ENCODE measurements at regions not wholly inside any gene's neighbourhood (a gene's known extent, or its start where the extent isn't known, plus 50 kb on each side); places are given as distances from the start of the nearest gene placed in this dataset.
A peak's percentile ranks its signal among the peaks of the same experiment; 100 is the strongest.

DNA sequence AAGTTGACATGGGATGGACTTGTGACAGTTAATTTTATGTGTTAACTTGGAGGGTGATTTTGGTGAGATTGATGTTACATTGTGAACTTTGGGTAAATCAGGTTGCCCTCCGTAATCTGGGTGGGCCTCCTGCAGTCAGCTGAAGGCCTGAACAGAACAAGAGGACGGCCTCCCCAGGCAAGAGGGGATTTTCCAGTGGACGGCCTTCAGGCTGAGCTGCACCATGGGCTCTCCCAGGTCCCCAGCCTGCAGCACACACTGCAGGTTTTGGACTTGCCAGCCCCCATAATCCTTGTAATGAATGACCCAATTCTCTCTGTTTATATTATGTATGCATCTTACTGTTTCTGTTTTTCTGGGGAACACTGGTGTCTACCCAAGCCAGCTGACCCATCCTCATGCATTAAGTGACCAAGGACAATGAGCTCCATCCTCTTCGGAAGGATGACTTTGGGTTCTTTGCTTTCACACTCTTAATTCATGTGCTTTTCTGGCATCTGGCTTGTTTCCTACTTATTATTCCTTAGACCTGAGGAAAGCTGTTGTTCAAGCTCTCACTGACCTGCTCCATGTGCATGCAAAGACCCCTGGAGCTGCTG is 64.2 kb downstream of the DACT2 start:
- FAIRE-seq = no peak

DNA sequence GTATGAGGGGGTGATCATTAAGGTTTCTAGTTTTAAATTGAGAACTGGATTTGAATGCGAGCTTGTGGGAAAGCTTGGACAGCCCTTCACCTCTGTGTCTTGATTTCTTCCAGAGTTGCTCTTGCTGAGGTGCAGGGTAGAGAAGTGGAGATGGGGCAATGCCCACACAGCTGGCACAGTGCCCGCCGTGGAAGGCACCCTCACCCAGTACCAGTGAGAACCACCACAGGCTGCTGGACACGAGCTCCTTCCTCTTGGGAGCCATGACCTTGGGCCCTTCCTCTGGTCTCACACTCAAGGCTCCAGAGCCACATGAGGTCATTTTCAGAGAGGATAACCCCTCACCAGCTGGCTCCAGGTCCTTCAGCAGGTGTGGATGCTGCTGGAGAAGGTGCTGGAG is 67.3 kb downstream of the DACT2 start:
- Histone ChIP-seq H3K4me3 (ENCODE audit: low read depth, low read length) (no peak overlapping the region), H3K36me3 (ENCODE audit: control insufficient read depth, insufficient read depth, low read length) (no peaks in the 10 kb centered on the region), H3K27me3 (ENCODE audit: control insufficient read depth, insufficient read depth, low read length) (no peaks in the 10 kb centered on the region)
- DNase-seq (ENCODE audit: low read depth) (no peak), FAIRE-seq (no peak)
- TF ChIP-seq, protein P1, sequence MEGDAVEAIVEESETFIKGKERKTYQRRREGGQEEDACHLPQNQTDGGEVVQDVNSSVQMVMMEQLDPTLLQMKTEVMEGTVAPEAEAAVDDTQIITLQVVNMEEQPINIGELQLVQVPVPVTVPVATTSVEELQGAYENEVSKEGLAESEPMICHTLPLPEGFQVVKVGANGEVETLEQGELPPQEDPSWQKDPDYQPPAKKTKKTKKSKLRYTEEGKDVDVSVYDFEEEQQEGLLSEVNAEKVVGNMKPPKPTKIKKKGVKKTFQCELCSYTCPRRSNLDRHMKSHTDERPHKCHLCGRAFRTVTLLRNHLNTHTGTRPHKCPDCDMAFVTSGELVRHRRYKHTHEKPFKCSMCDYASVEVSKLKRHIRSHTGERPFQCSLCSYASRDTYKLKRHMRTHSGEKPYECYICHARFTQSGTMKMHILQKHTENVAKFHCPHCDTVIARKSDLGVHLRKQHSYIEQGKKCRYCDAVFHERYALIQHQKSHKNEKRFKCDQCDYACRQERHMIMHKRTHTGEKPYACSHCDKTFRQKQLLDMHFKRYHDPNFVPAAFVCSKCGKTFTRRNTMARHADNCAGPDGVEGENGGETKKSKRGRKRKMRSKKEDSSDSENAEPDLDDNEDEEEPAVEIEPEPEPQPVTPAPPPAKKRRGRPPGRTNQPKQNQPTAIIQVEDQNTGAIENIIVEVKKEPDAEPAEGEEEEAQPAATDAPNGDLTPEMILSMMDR (IDR thresholded peaks at IDR 0.05; ENCODE audit: insufficient read depth, low read length, severe bottlenecking) = no peak

More for the DNA sequence above, 64.2 kb downstream of the DACT2 start:
- Histone ChIP-seq H3K4me3 (ENCODE audit: low read depth, low read length) (no peak overlapping the region), H3K36me3 (ENCODE audit: control insufficient read depth, insufficient read depth, low read length) (no peaks in the 10 kb centered on the region), H3K27me3 (ENCODE audit: control insufficient read depth, insufficient read depth, low read length) (no peaks in the 10 kb centered on the region)
- no peak for DNase-seq (ENCODE audit: low read depth)
- TF ChIP-seq, protein P1 (IDR thresholded peaks at IDR 0.05; ENCODE audit: insufficient read depth, low read length, severe bottlenecking) = no peak

DNA sequence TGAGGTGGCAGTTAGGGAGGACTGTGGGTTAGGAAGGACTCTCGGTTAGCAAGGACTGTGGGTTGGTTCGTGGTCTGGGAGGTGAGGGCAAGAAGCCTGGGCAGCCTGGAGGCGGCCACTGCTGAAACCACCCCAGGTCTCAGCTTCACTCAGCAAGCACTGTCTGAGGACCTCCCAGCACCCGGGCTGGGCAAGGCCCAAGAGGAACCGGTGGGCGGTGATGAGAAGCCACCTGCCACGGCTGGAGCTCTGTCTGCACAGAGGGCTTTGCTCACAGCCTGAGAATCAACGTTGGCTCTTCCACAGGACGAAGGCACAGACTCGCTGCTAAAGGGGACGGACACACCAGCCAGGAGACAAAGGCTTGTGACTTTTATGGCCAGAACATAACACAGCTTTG is 69.3 kb downstream of the DACT2 start:
- DNase-seq (ENCODE audit: low read depth) (no peak), FAIRE-seq (no peak)
- H3K36me3 ChIP-seq (ENCODE audit: control insufficient read depth, insufficient read depth, low read length) = no peaks in the 10 kb centered on the region
- H3K27me3 ChIP-seq (ENCODE audit: control insufficient read depth, insufficient read depth, low read length) = no peaks in the 10 kb centered on the region
- TF ChIP-seq, protein P1 (IDR thresholded peaks at IDR 0.05; ENCODE audit: insufficient read depth, low read length, severe bottlenecking) = no peak
- H3K4me3 ChIP-seq (ENCODE audit: low read depth, low read length) = no peak overlapping the region

DNA sequence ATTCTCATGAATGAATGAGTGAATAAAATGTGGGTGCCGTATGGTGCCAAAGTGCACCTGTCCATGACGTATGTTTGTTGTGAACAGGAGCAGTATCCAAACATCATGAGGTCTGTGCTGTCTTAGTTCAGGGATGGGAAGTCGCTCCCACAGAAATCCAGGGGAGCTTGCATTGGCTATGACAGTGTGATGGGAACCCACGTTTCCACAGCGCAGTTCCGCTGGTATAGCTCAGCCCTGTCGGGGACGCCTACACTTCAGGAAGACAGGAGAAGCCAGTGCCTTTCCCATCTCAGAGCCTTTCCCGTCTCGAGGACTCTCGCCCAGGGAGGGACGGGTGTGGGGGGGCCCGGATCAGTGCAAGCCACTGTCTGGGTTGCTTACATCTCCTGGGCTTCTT is 69.8 kb downstream of the DACT2 start:
- DNase-seq (ENCODE audit: low read depth) = no peak
- H3K36me3 ChIP-seq (ENCODE audit: control insufficient read depth, insufficient read depth, low read length) = no peaks in the 10 kb centered on the region
- TF ChIP-seq, protein P1 (IDR thresholded peaks at IDR 0.05; ENCODE audit: insufficient read depth, low read length, severe bottlenecking) = no peak
- FAIRE-seq = peak; percentile 55
- no peak overlapping the region for H3K4me3 ChIP-seq (ENCODE audit: low read depth, low read length)
- no peaks in the 10 kb centered on the region for H3K27me3 ChIP-seq (ENCODE audit: control insufficient read depth, insufficient read depth, low read length)

DNA sequence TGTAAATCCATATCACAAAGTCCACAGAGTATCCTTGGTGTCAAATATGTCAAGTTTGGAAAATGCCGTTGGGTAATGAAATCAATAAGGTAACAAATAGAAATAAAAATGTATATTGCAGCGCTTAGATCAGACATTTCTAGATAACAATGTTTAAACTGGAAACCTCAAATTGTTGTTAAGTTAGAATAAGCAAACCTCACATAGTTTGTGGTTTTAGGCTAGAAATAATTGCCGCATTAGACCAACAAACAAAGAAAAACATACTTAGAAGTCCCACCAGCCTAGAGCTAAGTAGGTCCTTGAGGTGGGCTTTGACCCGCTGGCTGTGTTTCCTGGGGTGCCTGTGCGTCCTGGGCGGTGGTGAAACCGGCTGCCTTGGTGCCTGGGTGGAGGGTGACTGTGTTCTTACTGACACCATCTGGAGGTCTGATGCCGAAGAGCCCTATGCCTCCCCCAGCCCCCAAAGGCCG is 71.4 kb downstream of the DACT2 start:
- no peaks in the 10 kb centered on the region for H3K36me3 ChIP-seq (ENCODE audit: control insufficient read depth, insufficient read depth, low read length)
- DNase-seq (ENCODE audit: low read depth) (no peak), FAIRE-seq (no peak)
- H3K4me3 ChIP-seq (ENCODE audit: low read depth, low read length) = no peak overlapping the region
- TF ChIP-seq, protein P1 (IDR thresholded peaks at IDR 0.05; ENCODE audit: insufficient read depth, low read length, severe bottlenecking) = no peak
- no peaks in the 10 kb centered on the region for H3K27me3 ChIP-seq (ENCODE audit: control insufficient read depth, insufficient read depth, low read length)
